ENCODE measurements at regions not wholly inside any gene's neighbourhood (a gene's known extent, or its start where the extent isn't known, plus 50 kb on each side); places are given as distances from the start of the nearest gene placed in this dataset.
"Not testable (repeated sequence)": the region's sequence is repeated elsewhere in the genome, so short reads cannot be mapped to it uniquely, and the experiment has no call there.

DNA sequence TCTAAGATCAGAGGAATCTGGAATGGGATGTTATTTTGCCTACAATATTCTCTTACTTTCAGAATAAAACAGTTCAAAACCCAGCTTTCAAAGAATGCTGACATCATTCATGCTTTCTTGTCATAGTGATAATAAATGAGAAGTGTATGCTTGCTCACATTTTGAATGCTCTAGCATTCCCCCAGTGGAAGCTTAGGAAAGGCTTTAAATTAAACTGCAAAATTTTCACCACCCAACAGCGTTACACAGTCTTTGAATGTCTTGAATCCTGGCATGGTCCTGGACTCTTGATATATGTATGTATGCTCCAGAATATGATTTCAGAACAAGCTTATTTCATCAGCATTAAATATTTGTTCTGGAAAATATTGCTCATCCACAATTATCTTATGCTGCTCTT is 964.3 kb upstream of the NUDT12 start:
- peak; percentile 27 for DNase-seq (ENCODE audit: low spot score)

DNA sequence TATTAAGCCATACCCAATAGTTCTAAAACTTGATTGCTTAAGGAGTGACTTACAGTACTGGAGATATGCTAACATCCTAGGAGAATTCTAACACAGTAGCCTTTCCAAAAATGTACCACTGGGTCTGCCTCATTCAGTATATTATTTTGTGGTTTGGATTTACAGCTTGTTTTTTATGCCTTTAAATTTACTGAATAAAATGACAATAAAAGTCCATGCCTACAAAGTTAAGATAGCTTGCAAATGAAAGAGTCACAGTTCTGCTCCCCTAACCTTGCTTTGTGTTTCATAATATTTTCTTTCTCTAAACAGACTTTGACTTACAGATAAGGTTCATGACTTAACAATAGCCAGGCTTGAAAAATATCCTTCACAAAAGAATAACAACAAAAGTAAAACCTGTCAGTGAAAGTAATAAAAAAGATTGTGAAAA is 951.1 kb upstream of the NUDT12 start:
- no peak for DNase-seq (ENCODE audit: low spot score)

DNA sequence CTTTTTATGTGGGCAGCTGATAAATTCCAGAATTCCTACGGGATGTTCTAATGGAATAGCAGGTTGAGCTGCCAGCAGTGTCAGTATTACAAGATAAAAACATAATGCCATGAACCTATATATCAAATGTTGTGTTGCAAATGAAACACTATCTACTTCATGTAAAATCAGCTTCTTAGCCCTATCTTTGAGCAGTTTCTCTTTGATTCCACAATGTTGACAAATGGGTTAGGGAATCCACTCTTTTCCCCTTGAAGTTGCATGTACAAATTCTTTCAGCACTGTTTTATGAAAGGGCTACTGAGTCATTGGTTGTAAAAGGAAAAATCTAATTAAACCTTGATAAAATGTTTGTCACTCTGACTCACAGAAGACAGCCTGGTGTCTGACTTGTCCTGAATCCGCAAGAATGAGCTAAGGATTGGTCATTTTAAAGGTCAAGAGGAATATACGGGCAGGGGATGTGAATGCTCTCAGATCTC is 950.6 kb upstream of the NUDT12 start:
- peak; percentile 96 for DNase-seq (ENCODE audit: low spot score)

DNA sequence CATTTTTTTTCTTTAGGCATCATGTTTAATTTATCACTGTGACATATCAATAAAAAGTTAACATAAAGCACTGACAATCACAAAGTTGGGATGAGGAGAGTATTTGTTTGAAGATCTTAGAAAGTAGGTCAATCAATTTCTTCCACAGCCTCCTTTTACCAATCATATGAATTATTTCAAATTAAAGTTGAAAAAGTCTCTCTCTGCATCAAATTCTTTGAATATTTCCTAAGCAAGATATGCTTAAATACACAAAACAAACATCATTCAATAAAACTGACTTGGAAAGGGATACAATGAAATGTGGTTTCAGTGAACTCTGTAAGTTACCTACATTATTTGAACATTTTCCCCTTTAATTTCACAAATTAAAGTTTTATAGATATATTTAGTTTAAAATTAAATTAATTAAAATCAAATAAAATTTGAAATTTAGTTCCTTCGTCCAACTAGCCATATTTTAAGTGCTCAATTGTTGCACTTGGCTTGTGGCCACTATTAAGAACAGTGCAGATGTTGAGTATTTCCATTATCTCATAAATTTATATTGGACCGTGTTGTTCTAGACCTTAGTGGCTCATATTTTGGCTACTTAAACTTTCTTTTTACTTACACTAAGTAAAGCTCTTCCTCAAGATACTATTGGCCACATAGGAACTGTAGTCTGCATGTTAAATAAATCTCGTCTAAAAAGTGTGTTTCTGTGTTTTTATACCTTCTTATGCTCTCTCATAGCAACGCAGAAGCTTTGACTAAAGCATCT is 949.7 kb upstream of the NUDT12 start:
- DNase-seq (ENCODE audit: low spot score): no peak

DNA sequence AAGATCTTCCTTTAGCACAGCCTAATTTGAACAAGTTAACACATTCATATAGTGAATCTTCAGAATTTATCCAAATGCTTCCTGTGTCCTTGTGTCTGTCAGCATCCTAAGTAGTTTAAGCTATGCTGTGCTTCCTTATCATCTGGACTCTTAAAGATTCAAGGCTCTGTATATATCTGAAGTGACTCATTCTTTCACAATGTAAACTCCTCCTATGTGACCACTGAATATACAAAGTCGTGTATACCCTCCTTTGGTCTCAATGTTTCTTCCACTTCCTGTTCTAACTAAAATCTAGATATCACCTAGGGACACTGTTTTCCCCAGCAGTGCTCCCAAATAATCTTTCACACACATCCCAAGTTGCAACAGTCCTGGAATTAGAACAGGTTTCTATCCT is 935.7 kb upstream of the NUDT12 start:
- peak; percentile 42 for DNase-seq (ENCODE audit: low spot score)

DNA sequence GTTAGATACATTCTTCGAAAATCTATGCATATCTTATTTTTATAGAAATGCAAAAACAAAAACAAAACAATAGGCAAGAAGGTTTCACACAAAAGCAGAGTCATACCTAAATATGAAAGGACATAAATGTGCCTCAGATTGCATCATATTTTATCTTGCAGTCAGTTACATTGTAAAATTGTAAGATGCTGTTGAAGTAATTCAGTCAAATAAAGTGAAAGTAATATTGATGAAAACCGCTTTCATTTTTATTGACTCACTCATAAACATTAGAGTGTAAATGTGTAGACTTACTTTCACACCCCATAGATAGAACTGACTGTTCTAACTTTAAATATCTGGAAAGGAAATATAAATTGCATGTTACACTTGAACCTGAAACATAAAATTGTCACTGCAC is 931.5 kb upstream of the NUDT12 start:
- DNase-seq (ENCODE audit: low spot score): no peak

DNA sequence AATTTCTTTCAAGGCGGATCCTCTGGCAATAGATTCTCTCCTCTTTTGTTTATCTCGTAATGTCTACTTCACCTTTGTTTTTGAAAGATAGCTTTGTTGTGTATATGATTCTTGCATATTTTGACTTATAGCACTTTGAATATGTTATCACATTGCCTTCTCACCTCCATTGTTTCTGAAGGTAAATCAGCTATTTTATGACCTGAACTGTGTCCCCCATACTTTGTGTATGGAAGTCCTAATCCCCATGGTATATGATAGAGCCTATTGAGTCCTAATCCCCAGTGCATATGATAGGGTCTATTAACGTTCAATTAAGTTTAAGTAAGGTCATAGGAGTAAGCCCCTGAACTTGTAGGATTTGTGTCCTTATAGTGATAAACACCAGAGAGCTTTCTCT is 910.2 kb upstream of the NUDT12 start:
- no peak for DNase-seq (ENCODE audit: low spot score)

DNA sequence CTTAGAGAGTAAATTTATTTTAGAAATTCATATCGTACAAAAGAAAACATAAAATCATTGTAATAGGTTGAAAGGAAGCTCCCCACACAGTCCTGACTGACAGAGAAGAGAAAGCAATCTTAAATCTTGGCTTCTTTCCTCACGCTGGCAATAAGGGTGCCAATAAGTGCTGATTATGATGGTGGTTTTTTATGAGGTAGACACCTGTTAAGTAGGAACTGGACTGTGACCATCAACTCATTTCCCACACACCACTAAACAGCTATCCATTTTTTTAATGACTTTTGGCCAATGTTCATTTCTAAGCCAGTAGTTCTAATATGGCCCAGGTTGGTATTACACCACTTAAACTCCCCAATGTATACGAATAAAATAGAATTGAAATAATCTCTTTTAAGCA is 893.5 kb upstream of the NUDT12 start:
- DNase-seq (ENCODE audit: low spot score): no peak

DNA sequence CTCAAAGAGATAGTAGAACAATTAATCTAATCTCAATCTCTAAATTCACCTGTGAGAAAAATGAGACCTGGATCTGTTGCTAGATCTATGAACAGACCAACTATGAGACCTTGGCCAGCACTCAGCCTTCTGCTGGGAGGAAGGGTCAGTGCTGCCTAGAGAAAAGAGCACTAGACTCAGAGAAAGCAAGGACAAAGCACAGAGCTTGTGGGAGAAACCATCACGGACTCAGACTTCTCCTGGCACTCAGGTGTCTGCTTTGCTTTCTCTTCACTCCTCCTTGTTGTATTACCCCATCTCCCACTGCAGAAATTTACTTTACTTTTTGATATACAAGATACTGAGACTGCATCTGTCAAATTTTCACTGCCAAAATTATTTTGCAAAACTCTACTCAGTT is 890.0 kb upstream of the NUDT12 start:
- DNase-seq (ENCODE audit: low spot score): no peak

DNA sequence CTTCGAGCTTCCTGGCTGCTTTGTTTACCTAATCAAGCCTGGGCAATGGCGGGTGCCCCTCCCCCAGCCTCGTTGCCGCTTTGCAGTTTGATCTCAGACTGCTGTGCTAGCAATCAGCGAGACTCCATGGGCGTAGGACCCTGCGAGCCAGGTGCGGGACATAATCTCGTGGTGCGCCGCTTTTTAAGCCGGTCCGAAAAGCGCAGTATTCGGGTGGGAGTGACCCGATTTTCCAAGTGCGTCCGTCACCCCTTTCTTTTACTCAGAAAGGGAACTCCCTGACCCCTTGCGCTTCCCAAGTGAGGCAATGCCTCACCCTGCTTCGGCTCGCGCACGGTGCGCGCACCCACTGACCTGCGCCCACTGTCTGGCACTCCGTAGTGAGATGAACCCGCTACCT is 889.3 kb upstream of the NUDT12 start:
- not testable (repeated sequence) for DNase-seq (ENCODE audit: low spot score)

DNA sequence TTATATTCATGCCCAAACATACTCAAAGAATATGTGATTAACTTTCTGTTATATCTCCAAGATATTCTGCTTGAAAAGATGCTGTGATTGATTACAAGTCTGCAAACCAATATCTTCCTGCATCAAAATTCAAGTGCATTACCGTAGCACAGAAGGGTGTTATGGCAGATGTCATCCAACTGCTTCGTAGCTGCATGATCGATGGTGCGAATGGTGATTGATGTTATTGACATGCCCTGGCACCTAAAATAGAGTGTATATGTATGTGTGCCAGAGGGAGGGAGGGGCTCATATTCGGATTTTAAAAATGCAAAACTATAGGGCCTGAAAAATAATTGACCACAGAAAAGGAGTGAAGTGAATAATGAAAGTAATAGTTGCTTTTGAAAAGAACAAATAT is 882.1 kb upstream of the NUDT12 start:
- no peak for DNase-seq (ENCODE audit: low spot score)

DNA sequence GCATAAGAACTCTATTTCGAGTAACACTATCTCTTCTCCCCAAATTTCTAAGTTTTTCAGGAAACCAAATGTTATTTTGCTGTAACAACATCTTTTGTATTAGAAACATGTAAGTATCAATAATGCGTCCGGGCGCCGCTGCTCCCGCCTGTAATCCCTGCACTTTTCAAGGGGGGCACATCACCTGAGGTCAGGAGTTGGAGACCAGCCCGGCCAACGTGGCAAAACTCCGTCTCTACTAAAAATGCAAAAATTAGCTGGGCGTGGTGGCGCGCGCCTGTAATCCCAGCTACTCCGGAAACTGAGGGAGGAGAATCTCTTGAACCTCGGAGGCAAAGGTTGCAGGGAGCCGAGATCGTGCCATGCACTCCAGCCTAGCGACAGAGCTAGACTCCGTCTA is 881.1 kb upstream of the NUDT12 start:
- no peak for DNase-seq (ENCODE audit: low spot score)

DNA sequence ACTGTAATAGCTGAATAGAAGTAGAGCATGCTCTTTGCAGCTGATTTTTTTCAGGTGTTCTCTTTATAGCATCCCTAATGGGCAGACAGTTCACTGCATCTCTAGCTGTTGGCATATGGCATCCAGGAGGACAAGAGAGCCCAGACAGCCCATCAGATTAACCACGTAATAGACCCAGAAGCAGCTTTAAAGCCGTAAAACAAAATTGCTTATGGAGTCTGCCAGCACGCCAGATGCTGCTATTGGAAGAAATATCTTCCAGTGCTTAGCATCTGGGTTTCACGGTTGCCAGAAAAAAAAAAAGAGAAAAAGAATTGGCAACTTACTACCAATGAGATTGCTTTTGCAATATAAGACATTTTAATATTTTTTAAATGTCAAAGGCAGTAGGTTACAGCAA is 869.4 kb upstream of the NUDT12 start:
- DNase-seq (ENCODE audit: low spot score): no peak

DNA sequence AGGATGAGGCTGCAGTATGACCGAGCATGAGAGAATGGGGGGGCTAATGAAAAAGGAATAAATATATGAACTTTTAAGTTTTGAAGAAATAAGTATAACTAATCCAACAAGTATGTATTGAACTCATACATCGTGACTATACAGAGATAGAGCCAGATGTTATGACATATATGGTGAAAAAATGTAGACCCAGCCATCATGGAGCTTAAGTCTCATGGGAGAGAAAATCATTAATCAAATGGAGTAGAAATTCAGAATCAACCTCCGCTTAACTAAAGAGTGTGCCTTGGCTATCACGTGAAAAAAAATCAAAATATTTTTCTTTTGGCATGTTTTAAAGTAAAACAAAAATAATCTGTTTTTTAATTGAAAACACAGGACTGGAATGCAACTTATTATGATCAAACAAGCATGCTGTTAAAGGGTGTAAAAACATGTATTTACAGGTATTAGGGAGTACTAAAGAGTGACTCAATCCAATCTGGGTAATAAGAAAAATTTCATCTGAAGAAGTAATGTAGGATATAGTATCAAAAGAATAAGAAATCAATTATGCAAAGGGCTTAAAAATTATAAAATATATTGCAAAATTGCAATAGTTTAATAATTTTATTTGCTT is 868.5 kb upstream of the NUDT12 start:
- DNase-seq (ENCODE audit: low spot score): no peak

DNA sequence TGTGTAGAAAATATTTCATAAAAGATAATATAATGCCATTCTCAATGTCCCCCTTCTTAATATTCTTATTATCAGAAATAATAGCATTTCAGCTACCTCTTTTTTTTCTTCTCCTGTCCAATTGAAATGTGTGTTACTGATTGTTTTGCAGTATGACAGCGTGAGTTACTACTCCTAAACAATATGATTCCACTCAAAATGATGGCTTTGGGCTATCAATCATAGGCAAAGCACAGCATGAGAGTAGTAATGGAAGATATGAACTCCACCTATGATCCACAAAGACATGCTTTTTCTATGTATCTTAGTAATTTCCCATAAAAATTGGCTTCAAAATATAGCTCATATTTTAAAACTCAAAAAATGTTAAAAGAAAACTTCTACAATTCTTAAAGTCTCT is 867.3 kb upstream of the NUDT12 start:
- no peak for DNase-seq (ENCODE audit: low spot score)

DNA sequence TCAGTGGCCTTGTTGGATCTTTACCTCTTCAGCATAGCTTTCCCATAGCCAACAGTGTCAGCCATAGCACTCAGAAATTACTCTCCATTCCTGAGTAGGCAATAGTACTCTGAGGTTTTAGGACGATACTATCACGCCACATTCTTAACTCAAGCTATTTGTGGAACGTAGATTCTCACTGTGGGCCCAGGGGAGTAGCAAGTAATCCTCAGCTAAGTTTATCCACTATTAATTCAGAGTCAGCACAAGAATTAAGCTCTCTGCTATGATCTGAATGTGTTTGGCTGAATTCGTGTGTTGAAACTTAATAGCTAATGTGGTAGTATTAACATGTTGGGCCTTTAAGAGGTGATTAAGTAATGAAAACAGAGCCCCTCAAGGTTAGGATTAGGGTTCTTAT is 858.8 kb upstream of the NUDT12 start:
- no peak for DNase-seq (ENCODE audit: low spot score)

DNA sequence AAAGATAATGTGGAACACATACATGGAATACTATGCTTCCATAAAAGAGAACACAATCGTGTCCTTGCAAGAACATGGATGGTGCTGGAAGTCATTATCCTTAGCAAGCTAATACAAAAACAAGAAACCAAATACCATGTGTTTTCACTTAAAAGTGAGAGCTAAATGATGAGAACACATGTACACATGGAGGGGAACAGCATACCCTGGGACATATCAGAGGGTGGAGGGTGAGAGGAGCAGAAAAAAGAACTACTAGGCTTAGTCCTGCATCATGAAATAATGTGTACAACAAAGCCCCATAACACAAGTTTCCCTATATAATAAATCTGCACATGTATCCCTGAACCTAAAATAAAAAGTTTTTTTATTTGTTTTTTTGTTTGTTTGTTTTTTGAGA is 855.5 kb upstream of the NUDT12 start:
- DNase-seq (ENCODE audit: low spot score): no peak

DNA sequence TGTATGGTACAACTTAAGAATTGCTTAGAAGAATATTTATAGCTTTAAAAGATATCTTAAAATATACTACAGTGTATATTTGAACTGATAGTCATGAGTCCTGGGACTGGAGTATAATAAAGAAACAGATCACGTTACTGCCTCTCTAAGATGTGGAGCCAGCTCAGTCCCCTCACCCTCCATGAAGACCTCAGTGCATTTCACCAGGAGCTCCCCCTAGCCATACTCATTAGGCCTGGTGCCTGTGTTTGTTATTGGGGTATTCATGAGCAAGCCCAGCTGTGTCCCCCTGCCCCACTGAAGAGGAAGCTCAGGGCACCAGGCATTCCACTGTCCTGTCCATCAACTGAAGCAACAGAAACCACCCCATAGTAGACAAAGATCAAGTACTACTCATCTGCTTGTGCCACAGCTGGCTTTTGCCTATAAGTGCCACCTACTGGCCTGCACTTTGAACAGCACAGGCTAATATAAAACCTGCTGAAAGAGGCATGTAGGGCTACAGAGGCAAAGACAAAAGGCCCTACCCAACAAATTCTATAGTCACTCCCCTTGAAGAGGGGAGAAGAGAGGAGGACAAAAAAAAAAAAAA is 850.2 kb upstream of the NUDT12 start:
- no peak for DNase-seq (ENCODE audit: low spot score)

DNA sequence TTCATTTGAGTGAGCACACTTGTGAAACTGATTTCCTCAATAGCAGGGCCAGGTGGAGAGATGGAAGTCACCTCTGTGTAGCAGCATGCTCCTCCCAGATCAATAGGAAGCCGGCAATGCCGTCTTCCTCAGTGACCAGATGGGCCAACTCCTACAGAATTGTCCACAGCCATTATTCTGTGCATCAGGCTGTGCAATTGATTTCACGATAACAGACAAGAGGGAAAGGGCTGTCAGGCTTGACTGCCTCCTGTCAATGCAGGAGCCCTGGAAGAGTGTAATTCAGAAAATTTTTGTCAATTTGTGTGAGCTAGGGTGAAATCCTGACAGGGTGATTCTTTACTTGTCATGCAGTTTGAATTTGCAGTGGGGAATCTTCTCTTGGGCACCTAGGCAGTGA is 838.4 kb upstream of the NUDT12 start:
- DNase-seq (ENCODE audit: low spot score): no peak

DNA sequence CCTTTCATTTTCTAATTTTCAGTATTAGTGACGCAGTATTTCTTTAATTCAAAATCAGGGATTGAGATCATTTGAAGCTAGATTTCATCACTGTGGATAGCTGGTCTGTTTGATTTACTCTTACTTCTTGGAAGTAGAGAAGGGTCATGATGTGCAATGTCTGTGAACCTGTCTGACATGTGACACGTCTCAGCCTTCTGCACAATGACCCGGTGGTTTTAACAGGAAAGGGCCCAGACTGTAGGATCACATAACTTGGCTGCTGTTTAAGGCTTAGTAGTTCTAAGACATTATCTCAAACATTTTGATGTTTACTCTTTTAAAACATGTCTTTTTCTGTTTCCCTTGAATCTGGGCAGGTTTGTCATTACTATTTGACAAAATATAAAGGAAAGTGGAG is 823.3 kb upstream of the NUDT12 start:
- no peak for DNase-seq (ENCODE audit: low spot score)

DNA sequence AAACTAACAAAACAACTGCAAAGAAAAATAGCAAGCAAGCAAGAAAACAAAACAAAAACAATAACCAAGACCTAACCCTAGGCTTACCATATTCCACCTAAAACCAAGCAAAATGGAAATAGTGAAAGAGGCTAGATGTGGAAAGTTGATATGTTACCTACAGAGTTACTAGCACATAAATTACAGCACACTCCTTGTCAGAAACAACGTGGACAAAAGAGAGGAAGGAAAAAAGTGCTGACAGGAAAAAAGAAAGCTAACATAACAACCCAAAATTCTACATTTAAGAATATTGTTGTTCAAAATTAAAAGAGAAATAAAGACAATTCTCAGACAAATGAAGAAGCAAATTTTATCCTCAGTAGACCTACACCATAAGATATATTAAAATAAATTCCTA is 812.8 kb upstream of the NUDT12 start:
- no peak for DNase-seq (ENCODE audit: low spot score)

DNA sequence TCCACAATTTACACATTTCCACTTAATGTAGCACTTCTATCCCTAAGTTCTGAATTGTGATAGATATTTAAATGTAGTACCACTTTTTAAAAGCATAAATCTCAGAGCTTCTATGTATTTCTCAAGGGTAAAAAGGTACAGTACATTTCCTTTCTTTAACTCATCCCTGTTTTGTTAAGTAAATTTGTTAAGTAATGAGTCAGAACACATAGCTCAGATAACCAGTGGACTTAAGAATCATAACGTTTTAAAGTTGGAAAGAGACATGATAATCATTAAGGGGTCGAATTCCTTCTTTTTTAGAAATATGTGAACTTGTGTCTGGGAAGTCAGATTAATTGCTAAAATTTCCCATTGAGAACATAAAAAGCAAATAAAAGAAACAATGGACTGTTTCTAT is 810.2 kb upstream of the NUDT12 start:
- DNase-seq (ENCODE audit: low spot score): no peak

DNA sequence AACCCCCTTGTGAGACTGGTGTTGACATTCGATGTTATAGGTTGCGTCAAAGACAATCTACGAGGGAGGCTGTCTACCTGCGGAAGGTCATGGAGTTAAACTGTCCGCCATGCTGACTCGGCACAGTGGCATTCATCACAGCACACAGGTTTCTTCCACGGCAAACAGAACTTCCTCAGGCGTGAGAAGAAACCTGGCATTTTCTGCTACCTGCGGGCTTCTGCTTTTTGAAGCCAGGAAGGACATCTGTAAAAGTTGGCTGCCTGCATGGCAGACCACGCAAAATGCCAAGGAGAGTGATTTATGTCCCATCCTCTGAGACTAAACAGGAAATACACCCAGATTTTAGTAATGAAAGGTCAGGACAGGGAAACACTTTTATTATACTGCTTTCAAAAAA is 809.8 kb upstream of the NUDT12 start:
- no peak for DNase-seq (ENCODE audit: low spot score)

All from umbilical cord (tissue), 1 donor.